ENCODE measurements at regions not wholly inside any gene's neighbourhood (a gene's known extent, or its start where the extent isn't known, plus 50 kb on each side); places are given as distances from the start of the nearest gene placed in this dataset.

GRCh38 chr10:123402021-123402420 lies 247.8 kb downstream of the BUB3 start:
- H3K4me3 ChIP-seq (replicated peaks in 1 of 3; ENCODE audit: insufficient read depth in 1 of 3, low read depth in 2 of 3, low read length in 3 of 3) = no peak overlapping the region
- H3K27me3 ChIP-seq (ENCODE audit: control insufficient read depth in 1 of 2, insufficient read depth in 2 of 2, low read length in 2 of 2) = peaks cover 0 to 2% of the 10 kb centered on the region in 2 experiments; a peak in 3 of 5 replicates
- H3K36me3 ChIP-seq (replicated peaks in 1 of 2; ENCODE audit: control insufficient read depth in 1 of 2, insufficient read depth in 2 of 2, low read length in 2 of 2) = no peaks in the 10 kb centered on the region
- H3K4me2 ChIP-seq (ENCODE audit: low read depth, low read length) = no peak overlapping the region
- intact Hi-C loops (cut with micrococcal nuclease; ENCODE audit: unreplicated experiment) (no loop called here), in situ Hi-C loops (cut with HindIII; ENCODE audit: extremely low pct_ligation_motif_present, low pct_unique_long_range_greater_than_20kb) (no loop called here)
- no peaks in the 10 kb centered on the region for H3K4me1 ChIP-seq (ENCODE audit: insufficient read depth, low read length)
- WGBS (ENCODE audit: low lambda C conversion rate) = 0% methylated on average over 2 of the region's 3 CpGs
- H2AFZ ChIP-seq (ENCODE audit: low read length) = no peak overlapping the region
- H3K9ac ChIP-seq (ENCODE audit: insufficient read depth, low read depth, low read length) = no peak overlapping the region
- ATAC-seq (no peak), FAIRE-seq (no peak), DNase-seq (ENCODE audit: low spot score) (no peak)
- H4K20me1 ChIP-seq (ENCODE audit: insufficient read depth, low read length) = no peaks in the 10 kb centered on the region
- BruUV-seq (replicated peaks) = no TSS peak
- H3K9me3 ChIP-seq (ENCODE audit: low read length) = peaks cover 4% of the 10 kb centered on the region; the same call in 1 of the 2 replicates
- H3K79me2 ChIP-seq (ENCODE audit: insufficient read depth, low read length) = no peaks in the 10 kb centered on the region
- CTCF ChIA-PET (ENCODE audit: low intra/inter-chr PET ratio, low total read pairs) = no interaction called here
- POLR2A ChIA-PET = no interaction called here
- H3K27ac ChIP-seq (ENCODE audit: extremely low read length, insufficient read depth, low read length) = no peak overlapping the region
- TF ChIP-seq ZNF510 (CRISPR knock-in tag; IDR thresholded peaks at IDR 0.05; ENCODE audit: low read depth) (no peak), RBM22 (optimal IDR thresholded peaks at IDR 0.05; ENCODE audit: low read length) (no peak), CREBL2 (CRISPR knock-in tag; IDR thresholded peaks at IDR 0.05; ENCODE audit: borderline replicate concordance) (no peak), MLX (CRISPR knock-in tag; IDR thresholded peaks at IDR 0.05) (no peak), RERE (CRISPR knock-in tag; IDR thresholded peaks at IDR 0.05; ENCODE audit: low read depth) (no peak), ZNF615 (CRISPR knock-in tag; IDR thresholded peaks at IDR 0.05; ENCODE audit: borderline replicate concordance) (no peak), NCOA2 (CRISPR knock-in tag; IDR thresholded peaks at IDR 0.05) (no peak), ERF (CRISPR knock-in tag; IDR thresholded peaks at IDR 0.05) (no peak), MED8 (CRISPR knock-in tag; IDR thresholded peaks at IDR 0.05; ENCODE audit: insufficient replicate concordance) (no peak), DMTF1 (CRISPR knock-in tag; IDR thresholded peaks at IDR 0.05) (no peak), ZNF678 (CRISPR knock-in tag; IDR thresholded peaks at IDR 0.05) (no peak), CSRNP1 (CRISPR knock-in tag; IDR thresholded peaks at IDR 0.05) (no peak), MATR3 (CRISPR knock-in tag; IDR thresholded peaks at IDR 0.05) (no peak), ZNF549 (CRISPR knock-in tag; IDR thresholded peaks at IDR 0.05) (no peak), ZNF124 (CRISPR knock-in tag; IDR thresholded peaks at IDR 0.05) (no peak), ZNF17 (CRISPR knock-in tag; IDR thresholded peaks at IDR 0.05) (no peak)

Data from HepG2 (cell line).